ENCODE measurements at regions not wholly inside any gene's neighbourhood (a gene's known extent, or its start where the extent isn't known, plus 50 kb on each side); places are given as distances from the start of the nearest gene placed in this dataset.

GRCh38 chr1:34697818-34698217 is 57.0 kb upstream of the GJB5 start:
- TF ChIP-seq CTCF (IDR thresholded peaks at IDR 0.05), result no peak
- TF ChIP-seq POLR2A (IDR thresholded peaks at IDR 0.05), result no peak

Measured in right lobe of liver (tissue), 4 donors.